Adrenal gland (tissue), 9 donors: ENCODE measurements at regions not wholly inside any gene's neighbourhood (a gene's known extent, or its start where the extent isn't known, plus 50 kb on each side); places are given as distances from the start of the nearest gene placed in this dataset.

ENCODE experiments used
- DNase-seq, 7 donors: peaks; one replicate each; pipeline ENCODE4 v3.0.0-alpha.2; 2019 to 2020
- H3K27ac ChIP-seq, 5 donors: fragments of 200-600 bp; sonication (generic) in 4 of 5; 1 replicate in 3 of 5; 2 replicates in 2 of 5; pipeline versions ENCODE4 v1.5.1 to v1.8.0; 2016 to 2020; ENCODE audit warnings: mild to moderate bottlenecking in 1 of 5
- H3K27me3 ChIP-seq: fragments of 200-600 bp; 2 replicates; pipeline ENCODE4 v1.8.0; 2021
- H3K36me3 ChIP-seq, 2 donors: fragments of 200-600 bp; replicated peaks in 1 of 2; 1 replicate in 1 of 2; 2 replicates in 1 of 2; pipeline versions ENCODE4 v1.5.1 to v1.8.0; 2018 to 2022
- H3K4me1 ChIP-seq, 2 donors: fragments of 200-600 bp; replicated peaks in 1 of 2; 1 replicate in 1 of 2; 2 replicates in 1 of 2; pipeline versions ENCODE4 v1.5.1 to v1.8.0; 2018 to 2021
- H3K4me3 ChIP-seq, 4 donors: fragments of 200-600 bp; sonication (generic) in 3 of 4; one replicate each; pipeline ENCODE4 v1.5.1; 2016 to 2018
- H3K9me3 ChIP-seq, 3 donors: fragments of 200-600 bp; sonication (generic) in 1 of 3; replicated peaks in 1 of 3; 1 replicate in 2 of 3; 2 replicates in 1 of 3; pipeline versions ENCODE4 v1.5.1 to v1.8.0; 2016 to 2021
- POLR2A ChIP-seq, 2 donors: fragments of 450-650 bp; IDR thresholded peaks; one replicate each; pipeline ENCODE4 v1.6.1; 2017; ENCODE audit warnings: antibody characterized with exemption in 2 of 2, mild to moderate bottlenecking in 2 of 2, moderate library complexity in 1 of 2
- WGBS, 4 donors: extraction: QIAGEN DNeasy Blood & Tissue Kit in 2 of 4; methylation state at CpG; one replicate each; pipeline versions ENCODE4 v1.1.5 to v1.1.7; 2013 to 2017; 5-methylcytosine and 5-hydroxymethylcytosine counted together
- intact Hi-C, 2 donors: fragments of 100-400 bp; cut with DNase I; formaldehyde crosslinking; loops; one replicate each; pipeline versions ENCODE4 v1.14.1 to v1.15.0; 2022 to 2023
- TF ChIP-seq, protein P1 (sequence below), 6 experiments: fragments of 450-650 bp in 4 of 6; fragments of 200-600 bp in 2 of 6; sonication (generic) in 1 of 6; IDR thresholded peaks; 1 replicate in 5 of 6; 2 replicates in 1 of 6; pipeline versions ENCODE4 v1.5.1 to v1.8.0; 2016 to 2021; ENCODE audit warnings: antibody characterized with exemption in 6 of 6, mild to moderate bottlenecking in 2 of 6, moderate library complexity in 1 of 6
- donor health status: healthy with polysubstance abuse.
- donor health status: Bipolar disorder and iron deficiency.
- donor health status: DM: yes; HTN: yes; CAD: no.
- donor health status: DM: no; HTN: no; CAD: no.
- donor health status: DM: no; HTN: no; CAD: no.

DNA sequence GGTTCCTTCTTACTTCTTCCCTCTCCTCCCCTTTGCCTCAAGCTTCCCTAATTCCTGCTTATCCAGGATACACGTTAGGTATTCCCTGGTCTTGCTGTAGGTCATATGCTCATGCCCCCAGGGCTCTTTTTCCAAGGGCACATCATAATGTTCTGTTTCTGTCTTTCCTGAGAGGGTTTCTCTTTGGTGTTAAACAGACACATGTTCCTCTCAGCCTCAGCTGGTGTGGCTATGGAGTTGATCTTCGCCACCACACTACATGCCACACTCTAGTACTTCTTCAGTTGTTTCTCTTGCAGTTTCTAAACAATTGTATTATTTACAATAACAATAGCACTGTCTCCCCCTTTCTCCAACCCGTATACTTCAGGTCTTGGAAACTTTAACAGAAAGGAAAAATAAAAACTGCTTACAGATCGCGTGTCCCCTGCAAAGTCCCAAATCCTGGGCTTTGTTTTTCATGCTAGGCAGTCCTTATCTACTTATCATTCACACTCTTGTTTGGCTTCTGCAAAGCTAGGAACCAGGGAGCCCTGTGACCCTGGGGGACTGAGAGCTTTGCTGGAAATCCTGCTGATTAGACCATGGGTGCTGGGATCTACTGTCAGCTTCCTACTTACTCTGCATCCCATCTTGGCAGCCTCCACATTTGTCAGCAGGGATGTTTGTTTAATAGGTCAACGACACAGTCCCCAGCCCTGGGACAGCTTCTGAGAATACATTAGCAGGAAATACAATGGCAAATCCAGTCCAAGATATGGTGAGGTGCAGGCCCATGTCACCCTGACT is 193.9 kb upstream of the BMPER start:
- H3K27me3 ChIP-seq = no peaks in the 10 kb centered on the region
- H3K36me3 ChIP-seq = no peaks in the 10 kb centered on the region
- TF ChIP-seq POLR2A (IDR thresholded peaks at IDR 0.05) = no peak
- TF ChIP-seq, protein P1, sequence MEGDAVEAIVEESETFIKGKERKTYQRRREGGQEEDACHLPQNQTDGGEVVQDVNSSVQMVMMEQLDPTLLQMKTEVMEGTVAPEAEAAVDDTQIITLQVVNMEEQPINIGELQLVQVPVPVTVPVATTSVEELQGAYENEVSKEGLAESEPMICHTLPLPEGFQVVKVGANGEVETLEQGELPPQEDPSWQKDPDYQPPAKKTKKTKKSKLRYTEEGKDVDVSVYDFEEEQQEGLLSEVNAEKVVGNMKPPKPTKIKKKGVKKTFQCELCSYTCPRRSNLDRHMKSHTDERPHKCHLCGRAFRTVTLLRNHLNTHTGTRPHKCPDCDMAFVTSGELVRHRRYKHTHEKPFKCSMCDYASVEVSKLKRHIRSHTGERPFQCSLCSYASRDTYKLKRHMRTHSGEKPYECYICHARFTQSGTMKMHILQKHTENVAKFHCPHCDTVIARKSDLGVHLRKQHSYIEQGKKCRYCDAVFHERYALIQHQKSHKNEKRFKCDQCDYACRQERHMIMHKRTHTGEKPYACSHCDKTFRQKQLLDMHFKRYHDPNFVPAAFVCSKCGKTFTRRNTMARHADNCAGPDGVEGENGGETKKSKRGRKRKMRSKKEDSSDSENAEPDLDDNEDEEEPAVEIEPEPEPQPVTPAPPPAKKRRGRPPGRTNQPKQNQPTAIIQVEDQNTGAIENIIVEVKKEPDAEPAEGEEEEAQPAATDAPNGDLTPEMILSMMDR (IDR thresholded peaks at IDR 0.05) = no peak
- no peak for DNase-seq
- no peak overlapping the region for H3K4me3 ChIP-seq
- no peaks in the 10 kb centered on the region for H3K4me1 ChIP-seq
- no peak overlapping the region for H3K27ac ChIP-seq
- 75 to 81% (median 80%) methylated on average over 6 of the region's 6 CpGs for WGBS, 4 donors
- no peaks in the 10 kb centered on the region for H3K9me3 ChIP-seq
- intact Hi-C loops = no loop called here

DNA sequence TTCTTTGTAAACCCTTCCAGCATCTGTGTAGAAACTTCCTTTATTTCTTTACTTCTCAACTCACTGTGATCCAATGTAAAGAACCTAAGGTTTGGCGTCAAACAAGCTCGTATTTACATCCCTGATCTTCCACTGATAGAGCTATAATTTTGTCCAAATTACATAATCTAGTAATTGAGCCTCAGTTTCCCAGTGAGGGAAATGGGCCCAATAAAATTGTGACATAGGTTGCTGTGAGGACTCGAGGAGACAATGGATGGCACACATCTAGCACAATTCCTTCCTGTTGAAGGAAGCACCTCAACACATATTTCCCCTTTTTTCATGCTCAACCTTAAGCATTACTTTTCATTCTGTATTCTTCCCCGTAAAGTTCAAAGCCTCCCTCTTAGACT is 193.3 kb upstream of the BMPER start:
- intact Hi-C loops = no loop called here

DNA sequence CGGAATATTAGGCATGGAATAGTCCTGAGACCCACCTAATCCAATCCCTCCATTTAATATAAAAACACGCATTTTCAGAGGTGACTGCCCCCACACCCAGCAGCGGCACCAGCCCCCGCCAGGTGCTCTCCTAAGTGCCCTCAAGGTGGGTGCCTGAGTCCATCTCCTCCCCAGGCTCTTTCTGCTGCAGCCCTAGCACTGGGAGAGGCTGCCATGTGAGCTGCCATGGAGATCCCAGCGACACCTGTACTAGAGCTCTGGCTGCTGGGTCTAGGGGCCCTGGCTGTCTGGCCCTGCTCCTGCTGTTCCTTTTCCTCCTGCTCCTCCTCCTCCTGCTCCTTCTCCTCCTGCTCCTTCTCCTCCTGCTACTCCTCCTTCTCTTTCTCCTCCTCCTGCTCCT is 191.1 kb upstream of the BMPER start:
- Histone ChIP-seq H3K4me3 (no peak overlapping the region), H3K27me3 (no peaks in the 10 kb centered on the region), H3K4me1 (no peaks in the 10 kb centered on the region), H3K27ac (no peak overlapping the region), H3K36me3 (no peaks in the 10 kb centered on the region), H3K9me3 (no peaks in the 10 kb centered on the region)
- DNase-seq = no peak
- TF ChIP-seq POLR2A (IDR thresholded peaks at IDR 0.05) = no peak
- TF ChIP-seq, protein P1 (IDR thresholded peaks at IDR 0.05) = no peak
- WGBS, 4 donors = 83 to 99% (median 95%) methylated on average over 3 to 5 of the region's 5 CpGs
- intact Hi-C loops = no loop called here

More for the DNA sequence above, 193.3 kb upstream of the BMPER start:
- Histone ChIP-seq H3K36me3 (no peaks in the 10 kb centered on the region), H3K4me3 (no peak overlapping the region), H3K9me3 (no peaks in the 10 kb centered on the region), H3K27me3 (no peaks in the 10 kb centered on the region), H3K27ac (no peak overlapping the region), H3K4me1 (no peaks in the 10 kb centered on the region)
- 87 to 92% (median 89%) methylated on average over 4 of the region's 4 CpGs for WGBS, 4 donors
- no peak for TF ChIP-seq POLR2A (IDR thresholded peaks at IDR 0.05)
- TF ChIP-seq, protein P1 (IDR thresholded peaks at IDR 0.05) = no peak
- DNase-seq = no peak

DNA sequence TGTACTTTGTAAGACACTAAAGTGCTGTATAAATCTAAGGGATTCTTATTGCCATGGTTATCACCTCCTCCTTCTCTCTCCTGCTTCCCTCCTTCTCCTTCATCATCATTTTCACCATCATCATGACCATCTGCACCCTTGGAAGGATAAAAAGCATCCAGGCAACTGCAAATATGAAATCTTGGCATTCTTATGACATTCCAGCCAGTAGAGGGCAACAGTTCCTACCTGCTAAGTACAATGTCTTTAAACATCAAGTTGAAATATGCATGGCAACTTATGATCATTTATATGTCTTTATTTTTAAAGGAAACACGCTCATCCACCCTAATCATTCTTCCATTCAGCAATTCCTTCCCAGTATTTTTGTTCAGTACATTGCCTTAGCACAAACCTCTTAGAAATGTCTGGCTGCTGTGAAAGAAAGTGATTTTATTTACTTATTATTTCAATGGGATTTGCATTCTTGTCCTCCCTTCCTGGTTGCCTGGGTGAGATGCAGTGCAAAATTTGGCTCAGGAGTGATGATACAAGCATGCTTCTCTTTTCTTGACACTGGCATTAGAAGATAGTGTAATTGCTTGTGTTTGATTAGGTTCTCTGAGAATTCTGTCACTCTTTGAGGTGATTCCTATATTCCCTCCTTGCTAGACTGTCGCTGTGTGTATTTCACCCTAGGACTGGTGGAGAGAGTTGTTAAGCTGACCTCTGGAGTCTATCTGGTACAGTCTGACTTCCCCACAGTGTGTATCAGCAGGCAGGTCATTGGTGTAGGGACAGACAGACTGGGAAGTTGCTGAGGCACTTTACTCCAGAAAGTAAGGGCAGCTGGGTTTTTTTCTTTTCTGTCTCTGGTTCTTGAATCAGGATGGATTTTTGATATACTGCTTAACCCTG is 188.5 kb upstream of the BMPER start:
- Histone ChIP-seq H3K27me3 (no peaks in the 10 kb centered on the region), H3K4me3 (no peak overlapping the region), H3K4me1 (no peaks in the 10 kb centered on the region), H3K36me3 (no peaks in the 10 kb centered on the region), H3K9me3 (no peaks in the 10 kb centered on the region), H3K27ac (no peak overlapping the region)
- TF ChIP-seq, protein P1 (IDR thresholded peaks at IDR 0.05) = peak; percentile 38 to 76 (median 68)
- no peak for TF ChIP-seq POLR2A (IDR thresholded peaks at IDR 0.05)
- peak in 1 of 7 donors; percentile 21 for DNase-seq
- WGBS, 4 donors = 62 to 74% (median 67%) methylated on average over 2 of the region's 2 CpGs
- intact Hi-C loops = no loop called here
